ENCODE measurements at regions not wholly inside any gene's neighbourhood (a gene's known extent, or its start where the extent isn't known, plus 50 kb on each side); places are given as distances from the start of the nearest gene placed in this dataset.
A peak's percentile ranks its signal among the peaks of the same experiment; 100 is the strongest.

GRCh38 chr5:42216904-42217303, 206.3 kb upstream of the GHR start:
- Histone ChIP-seq H3K79me2 (ENCODE audit: low read length) (no peaks in the 10 kb centered on the region), H3F3A (ENCODE audit: insufficient read depth, low read length) (no peaks in the 10 kb centered on the region), H3K9ac (ENCODE audit: low read length) (no peak overlapping the region), H3K4me1 (ENCODE audit: low read length) (no peaks in the 10 kb centered on the region), H3K9me3 (replicated peaks; ENCODE audit: insufficient read depth, low read length) (no peaks in the 10 kb centered on the region), H3K36me3 (replicated peaks; ENCODE audit: insufficient read depth, low read length) (no peaks in the 10 kb centered on the region), H3K27ac (ENCODE audit: low read length) (no peak overlapping the region), H3K4me2 (ENCODE audit: low read depth, low read length) (no peak overlapping the region), H2AFZ (ENCODE audit: low read length) (no peak overlapping the region), H3K9me2 (replicated peaks; ENCODE audit: insufficient read depth, low read length) (no peaks in the 10 kb centered on the region), H4K20me1 (ENCODE audit: insufficient read depth, low read length) (no peaks in the 10 kb centered on the region), H3K27me3 (replicated peaks; ENCODE audit: insufficient read depth, low read length) (no peaks in the 10 kb centered on the region), H3K4me3 (ENCODE audit: low read length) (no peak overlapping the region)
- DNase-seq: peak; percentile 16
- no peak for TF ChIP-seq EZH2phosphoT487 (IDR thresholded peaks at IDR 0.05; ENCODE audit: low read length)
- TF ChIP-seq EZH2 (optimal IDR thresholded peaks at IDR 0.05; ENCODE audit: low read depth, low read length): no peak
- TF ChIP-seq, protein P1, sequence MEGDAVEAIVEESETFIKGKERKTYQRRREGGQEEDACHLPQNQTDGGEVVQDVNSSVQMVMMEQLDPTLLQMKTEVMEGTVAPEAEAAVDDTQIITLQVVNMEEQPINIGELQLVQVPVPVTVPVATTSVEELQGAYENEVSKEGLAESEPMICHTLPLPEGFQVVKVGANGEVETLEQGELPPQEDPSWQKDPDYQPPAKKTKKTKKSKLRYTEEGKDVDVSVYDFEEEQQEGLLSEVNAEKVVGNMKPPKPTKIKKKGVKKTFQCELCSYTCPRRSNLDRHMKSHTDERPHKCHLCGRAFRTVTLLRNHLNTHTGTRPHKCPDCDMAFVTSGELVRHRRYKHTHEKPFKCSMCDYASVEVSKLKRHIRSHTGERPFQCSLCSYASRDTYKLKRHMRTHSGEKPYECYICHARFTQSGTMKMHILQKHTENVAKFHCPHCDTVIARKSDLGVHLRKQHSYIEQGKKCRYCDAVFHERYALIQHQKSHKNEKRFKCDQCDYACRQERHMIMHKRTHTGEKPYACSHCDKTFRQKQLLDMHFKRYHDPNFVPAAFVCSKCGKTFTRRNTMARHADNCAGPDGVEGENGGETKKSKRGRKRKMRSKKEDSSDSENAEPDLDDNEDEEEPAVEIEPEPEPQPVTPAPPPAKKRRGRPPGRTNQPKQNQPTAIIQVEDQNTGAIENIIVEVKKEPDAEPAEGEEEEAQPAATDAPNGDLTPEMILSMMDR (IDR thresholded peaks at IDR 0.05; ENCODE audit: low read length): no peak

DNA sequence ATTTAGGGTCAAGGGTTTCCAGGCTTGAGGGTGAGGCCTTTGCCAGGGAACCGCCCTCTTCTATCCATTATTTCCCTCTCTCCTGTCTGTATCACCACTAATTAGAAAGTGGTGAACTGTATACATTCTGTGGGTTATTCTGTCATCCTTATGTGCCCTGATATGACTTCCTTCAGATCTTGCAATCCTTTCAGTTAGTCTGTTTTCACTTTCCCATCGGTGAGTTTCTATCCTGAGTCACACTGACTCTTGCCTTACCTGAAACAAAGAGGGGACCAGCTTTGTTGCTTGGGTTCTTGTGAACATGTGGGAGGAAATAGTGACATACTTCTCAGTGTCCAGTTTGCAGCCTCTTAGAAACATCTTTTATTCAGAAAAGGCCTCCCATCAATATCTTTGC, 205.4 kb upstream of the GHR start:
- no peaks in the 10 kb centered on the region for H3K79me2 ChIP-seq (ENCODE audit: low read length)
- H3K4me2 ChIP-seq (ENCODE audit: low read depth, low read length): no peak overlapping the region
- no peak overlapping the region for H2AFZ ChIP-seq (ENCODE audit: low read length)
- TF ChIP-seq, protein P1 (IDR thresholded peaks at IDR 0.05; ENCODE audit: low read length): no peak
- TF ChIP-seq EZH2phosphoT487 (IDR thresholded peaks at IDR 0.05; ENCODE audit: low read length) (no peak), EZH2 (optimal IDR thresholded peaks at IDR 0.05; ENCODE audit: low read depth, low read length) (no peak)
- no peaks in the 10 kb centered on the region for H3K9me3 ChIP-seq (replicated peaks; ENCODE audit: insufficient read depth, low read length)
- no peaks in the 10 kb centered on the region for H3K36me3 ChIP-seq (replicated peaks; ENCODE audit: insufficient read depth, low read length)
- no peaks in the 10 kb centered on the region for H3K9me2 ChIP-seq (replicated peaks; ENCODE audit: insufficient read depth, low read length)
- no peak overlapping the region for H3K4me3 ChIP-seq (ENCODE audit: low read length)
- H3F3A ChIP-seq (ENCODE audit: insufficient read depth, low read length): no peaks in the 10 kb centered on the region
- no peak overlapping the region for H3K27ac ChIP-seq (ENCODE audit: low read length)
- no peaks in the 10 kb centered on the region for H3K27me3 ChIP-seq (replicated peaks; ENCODE audit: insufficient read depth, low read length)
- no peaks in the 10 kb centered on the region for H3K4me1 ChIP-seq (ENCODE audit: low read length)
- DNase-seq: peak; percentile 34
- H3K9ac ChIP-seq (ENCODE audit: low read length): no peak overlapping the region
- H4K20me1 ChIP-seq (ENCODE audit: insufficient read depth, low read length): no peaks in the 10 kb centered on the region

DNA sequence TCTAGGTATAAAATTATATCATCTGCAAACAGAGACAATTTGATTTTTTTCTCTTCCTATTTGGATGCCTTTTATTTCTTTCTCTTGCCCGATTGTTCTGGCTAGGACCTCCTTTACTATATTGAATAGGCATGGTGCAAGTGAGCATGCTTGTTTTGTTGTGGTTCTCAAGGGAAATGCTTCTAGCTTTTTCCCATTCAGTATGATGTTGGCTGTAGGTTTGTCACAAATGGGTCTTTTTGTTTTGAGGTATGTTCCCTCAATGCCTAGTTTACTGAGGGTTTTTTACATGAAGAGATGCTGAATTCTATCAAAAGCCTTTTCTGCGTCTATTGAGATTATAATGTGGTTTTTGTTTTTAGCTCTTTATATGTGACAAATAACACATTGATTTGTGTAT, 198.2 kb upstream of the GHR start:
- Histone ChIP-seq H2AFZ (ENCODE audit: low read length) (no peak overlapping the region), H3K4me3 (ENCODE audit: low read length) (no peak overlapping the region), H3K9ac (ENCODE audit: low read length) (no peak overlapping the region), H3F3A (ENCODE audit: insufficient read depth, low read length) (no peaks in the 10 kb centered on the region), H3K9me3 (replicated peaks; ENCODE audit: insufficient read depth, low read length) (no peaks in the 10 kb centered on the region), H3K9me2 (replicated peaks; ENCODE audit: insufficient read depth, low read length) (no peaks in the 10 kb centered on the region), H3K4me1 (ENCODE audit: low read length) (no peaks in the 10 kb centered on the region), H3K4me2 (ENCODE audit: low read depth, low read length) (no peak overlapping the region), H3K27ac (ENCODE audit: low read length) (no peak overlapping the region), H4K20me1 (ENCODE audit: insufficient read depth, low read length) (no peaks in the 10 kb centered on the region), H3K36me3 (replicated peaks; ENCODE audit: insufficient read depth, low read length) (no peaks in the 10 kb centered on the region), H3K79me2 (ENCODE audit: low read length) (no peaks in the 10 kb centered on the region), H3K27me3 (replicated peaks; ENCODE audit: insufficient read depth, low read length) (no peaks in the 10 kb centered on the region)
- TF ChIP-seq EZH2 (optimal IDR thresholded peaks at IDR 0.05; ENCODE audit: low read depth, low read length): no peak
- no peak for TF ChIP-seq EZH2phosphoT487 (IDR thresholded peaks at IDR 0.05; ENCODE audit: low read length)
- TF ChIP-seq, protein P1 (IDR thresholded peaks at IDR 0.05; ENCODE audit: low read length): no peak
- no peak for DNase-seq
